ENCODE measurements at regions not wholly inside any gene's neighbourhood (a gene's known extent, or its start where the extent isn't known, plus 50 kb on each side); places are given as distances from the start of the nearest gene placed in this dataset.

GRCh38 chr3:106837616-106838015, 539.6 kb upstream of the CCDC54 start:
- H3K79me2 ChIP-seq (ENCODE audit: insufficient read depth, low read length), result no peaks in the 10 kb centered on the region
- H3K36me3 ChIP-seq (ENCODE audit: insufficient read depth, low read length), result no peaks in the 10 kb centered on the region
- no peak overlapping the region for H3K9ac ChIP-seq (ENCODE audit: low read length)
- no peak overlapping the region for H3K4me3 ChIP-seq (ENCODE audit: low read depth, low read length, poor library complexity, severe bottlenecking)
- TF ChIP-seq, protein P1, sequence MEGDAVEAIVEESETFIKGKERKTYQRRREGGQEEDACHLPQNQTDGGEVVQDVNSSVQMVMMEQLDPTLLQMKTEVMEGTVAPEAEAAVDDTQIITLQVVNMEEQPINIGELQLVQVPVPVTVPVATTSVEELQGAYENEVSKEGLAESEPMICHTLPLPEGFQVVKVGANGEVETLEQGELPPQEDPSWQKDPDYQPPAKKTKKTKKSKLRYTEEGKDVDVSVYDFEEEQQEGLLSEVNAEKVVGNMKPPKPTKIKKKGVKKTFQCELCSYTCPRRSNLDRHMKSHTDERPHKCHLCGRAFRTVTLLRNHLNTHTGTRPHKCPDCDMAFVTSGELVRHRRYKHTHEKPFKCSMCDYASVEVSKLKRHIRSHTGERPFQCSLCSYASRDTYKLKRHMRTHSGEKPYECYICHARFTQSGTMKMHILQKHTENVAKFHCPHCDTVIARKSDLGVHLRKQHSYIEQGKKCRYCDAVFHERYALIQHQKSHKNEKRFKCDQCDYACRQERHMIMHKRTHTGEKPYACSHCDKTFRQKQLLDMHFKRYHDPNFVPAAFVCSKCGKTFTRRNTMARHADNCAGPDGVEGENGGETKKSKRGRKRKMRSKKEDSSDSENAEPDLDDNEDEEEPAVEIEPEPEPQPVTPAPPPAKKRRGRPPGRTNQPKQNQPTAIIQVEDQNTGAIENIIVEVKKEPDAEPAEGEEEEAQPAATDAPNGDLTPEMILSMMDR (IDR thresholded peaks at IDR 0.05; ENCODE audit: low read length), result no peak
- TF ChIP-seq EZH2 (IDR thresholded peaks at IDR 0.05; ENCODE audit: borderline replicate concordance, low read length), result no peak
- no peaks in the 10 kb centered on the region for H3F3A ChIP-seq (ENCODE audit: insufficient read depth, low read length)
- no peaks in the 10 kb centered on the region for H3K9me2 ChIP-seq (ENCODE audit: low read depth, low read length)
- H2AFZ ChIP-seq (ENCODE audit: low read length), result no peak overlapping the region
- H3K4me1 ChIP-seq (ENCODE audit: insufficient read depth, low read length, severe bottlenecking), result no peaks in the 10 kb centered on the region
- no peaks in the 10 kb centered on the region for H3K27me3 ChIP-seq (ENCODE audit: insufficient read depth, low read length)
- H3K4me2 ChIP-seq (ENCODE audit: low read length), result no peak overlapping the region
- H3K9me3 ChIP-seq (ENCODE audit: low read length), result no peaks in the 10 kb centered on the region
- no peak overlapping the region for H3K27ac ChIP-seq (ENCODE audit: low read depth, low read length, poor library complexity, severe bottlenecking)
- H4K20me1 ChIP-seq (ENCODE audit: insufficient read depth, low read length), result no peaks in the 10 kb centered on the region

- H3K4me2 ChIP-seq (ENCODE audit: low read length), result no peak overlapping the region
Measured at GRCh38 chr3:106839576-106840280, 537.5 kb upstream of the CCDC54 start.

GRCh38 chr3:106840319-106840718, 536.9 kb upstream of the CCDC54 start:
- H3K9me3 ChIP-seq (ENCODE audit: low read length), result no peaks in the 10 kb centered on the region
- TF ChIP-seq, protein P1 (IDR thresholded peaks at IDR 0.05; ENCODE audit: low read length), result no peak
- TF ChIP-seq EZH2 (IDR thresholded peaks at IDR 0.05; ENCODE audit: borderline replicate concordance, low read length), result no peak
- no peaks in the 10 kb centered on the region for H3K9me2 ChIP-seq (ENCODE audit: low read depth, low read length)
- H3K4me3 ChIP-seq (ENCODE audit: low read depth, low read length, poor library complexity, severe bottlenecking), result no peak overlapping the region
- H3K9ac ChIP-seq (ENCODE audit: low read length), result no peak overlapping the region
- no peaks in the 10 kb centered on the region for H3K4me1 ChIP-seq (ENCODE audit: insufficient read depth, low read length, severe bottlenecking)
- H3K36me3 ChIP-seq (ENCODE audit: insufficient read depth, low read length), result no peaks in the 10 kb centered on the region
- no peaks in the 10 kb centered on the region for H4K20me1 ChIP-seq (ENCODE audit: insufficient read depth, low read length)
- H3K79me2 ChIP-seq (ENCODE audit: insufficient read depth, low read length), result no peaks in the 10 kb centered on the region
- H3K27me3 ChIP-seq (ENCODE audit: insufficient read depth, low read length), result no peaks in the 10 kb centered on the region
- H2AFZ ChIP-seq (ENCODE audit: low read length), result no peak overlapping the region
- H3K4me2 ChIP-seq (ENCODE audit: low read length), result no peak overlapping the region
- H3K27ac ChIP-seq (ENCODE audit: low read depth, low read length, poor library complexity, severe bottlenecking), result no peak overlapping the region
- H3F3A ChIP-seq (ENCODE audit: insufficient read depth, low read length), result no peaks in the 10 kb centered on the region

More at GRCh38 chr3:106839576-106840280, 537.5 kb upstream of the CCDC54 start:
- H3K4me1 ChIP-seq (ENCODE audit: insufficient read depth, low read length, severe bottlenecking), result no peaks in the 10 kb centered on the region
- H2AFZ ChIP-seq (ENCODE audit: low read length), result no peak overlapping the region
- no peaks in the 10 kb centered on the region for H3K9me2 ChIP-seq (ENCODE audit: low read depth, low read length)
- H3K36me3 ChIP-seq (ENCODE audit: insufficient read depth, low read length), result no peaks in the 10 kb centered on the region
- no peaks in the 10 kb centered on the region for H3K27me3 ChIP-seq (ENCODE audit: insufficient read depth, low read length)
- no peaks in the 10 kb centered on the region for H3K9me3 ChIP-seq (ENCODE audit: low read length)
- no peaks in the 10 kb centered on the region for H3F3A ChIP-seq (ENCODE audit: insufficient read depth, low read length)
- no peak overlapping the region for H3K9ac ChIP-seq (ENCODE audit: low read length)
- no peaks in the 10 kb centered on the region for H4K20me1 ChIP-seq (ENCODE audit: insufficient read depth, low read length)
- H3K27ac ChIP-seq (ENCODE audit: low read depth, low read length, poor library complexity, severe bottlenecking), result no peak overlapping the region
- H3K4me3 ChIP-seq (ENCODE audit: low read depth, low read length, poor library complexity, severe bottlenecking), result no peak overlapping the region
- no peaks in the 10 kb centered on the region for H3K79me2 ChIP-seq (ENCODE audit: insufficient read depth, low read length)
- TF ChIP-seq, protein P1 (IDR thresholded peaks at IDR 0.05; ENCODE audit: low read length), result no peak
- no peak for TF ChIP-seq EZH2 (IDR thresholded peaks at IDR 0.05; ENCODE audit: borderline replicate concordance, low read length)

Data from OCI-LY1 (cell line).